ENCODE measurements at regions not wholly inside any gene's neighbourhood (a gene's known extent, or its start where the extent isn't known, plus 50 kb on each side); places are given as distances from the start of the nearest gene placed in this dataset.

DNA sequence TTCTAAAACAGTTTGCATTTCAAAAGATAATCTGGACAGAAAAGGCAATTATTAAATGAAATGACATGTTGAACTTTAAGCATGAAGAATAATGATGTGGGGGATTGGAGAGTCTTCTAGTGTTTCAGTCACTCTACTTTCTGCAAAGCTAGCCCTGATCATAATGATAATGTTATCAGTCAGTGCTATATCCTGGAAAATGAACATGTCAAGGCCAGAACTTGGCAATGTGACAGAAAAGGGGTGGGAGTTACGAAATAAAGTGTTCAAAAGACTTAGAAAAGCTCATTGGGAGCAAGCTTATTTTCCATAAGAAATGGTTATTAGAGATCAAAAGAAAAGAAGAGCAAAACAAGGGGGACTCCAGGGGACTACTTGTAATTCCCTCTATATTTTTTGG is 288.5 kb upstream of the SLC8A1 start:
- TF ChIP-seq, protein P1, sequence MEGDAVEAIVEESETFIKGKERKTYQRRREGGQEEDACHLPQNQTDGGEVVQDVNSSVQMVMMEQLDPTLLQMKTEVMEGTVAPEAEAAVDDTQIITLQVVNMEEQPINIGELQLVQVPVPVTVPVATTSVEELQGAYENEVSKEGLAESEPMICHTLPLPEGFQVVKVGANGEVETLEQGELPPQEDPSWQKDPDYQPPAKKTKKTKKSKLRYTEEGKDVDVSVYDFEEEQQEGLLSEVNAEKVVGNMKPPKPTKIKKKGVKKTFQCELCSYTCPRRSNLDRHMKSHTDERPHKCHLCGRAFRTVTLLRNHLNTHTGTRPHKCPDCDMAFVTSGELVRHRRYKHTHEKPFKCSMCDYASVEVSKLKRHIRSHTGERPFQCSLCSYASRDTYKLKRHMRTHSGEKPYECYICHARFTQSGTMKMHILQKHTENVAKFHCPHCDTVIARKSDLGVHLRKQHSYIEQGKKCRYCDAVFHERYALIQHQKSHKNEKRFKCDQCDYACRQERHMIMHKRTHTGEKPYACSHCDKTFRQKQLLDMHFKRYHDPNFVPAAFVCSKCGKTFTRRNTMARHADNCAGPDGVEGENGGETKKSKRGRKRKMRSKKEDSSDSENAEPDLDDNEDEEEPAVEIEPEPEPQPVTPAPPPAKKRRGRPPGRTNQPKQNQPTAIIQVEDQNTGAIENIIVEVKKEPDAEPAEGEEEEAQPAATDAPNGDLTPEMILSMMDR (IDR thresholded peaks at IDR 0.05): no peak
- TF ChIP-seq EP300 (IDR thresholded peaks at IDR 0.05) (no peak), POLR2A (IDR thresholded peaks at IDR 0.05) (no peak)

All from sigmoid colon (tissue), 4 donors.